ENCODE measurements at regions not wholly inside any gene's neighbourhood (a gene's known extent, or its start where the extent isn't known, plus 50 kb on each side); places are given as distances from the start of the nearest gene placed in this dataset.
"Not testable (repeated sequence)": the region's sequence is repeated elsewhere in the genome, so short reads cannot be mapped to it uniquely, and the experiment has no call there.

DNA sequence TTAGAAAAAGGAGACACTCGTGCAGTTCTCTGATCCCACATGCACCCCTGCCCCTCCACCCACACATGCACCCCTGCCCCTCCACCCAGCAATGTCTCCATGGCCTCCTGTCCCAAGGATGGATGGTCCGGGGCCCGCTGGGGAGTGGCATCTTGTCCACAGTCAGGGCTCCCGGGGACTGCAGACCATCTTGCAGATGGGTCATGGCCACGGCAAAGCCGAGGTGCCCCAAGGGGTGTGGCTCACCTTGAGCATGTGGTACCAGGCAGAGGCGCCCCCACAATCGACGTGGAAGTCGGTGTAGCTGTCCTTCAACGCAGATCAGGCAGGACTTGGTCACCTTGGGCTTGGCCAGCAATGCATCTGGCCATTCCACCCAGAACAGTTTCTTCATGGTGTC is 216.7 kb downstream of the TUBA3C start:
- Mint-ChIP-seq H3K27me3 (ENCODE audit: low read depth) (no peaks in the 10 kb centered on the region), H3K27ac (no peak overlapping the region), H3K4me1 (no peaks in the 10 kb centered on the region), H3K4me3 (no peak overlapping the region), H3K9me3 (peaks cover 41% of the 10 kb centered on the region), H3K36me3 (no peaks in the 10 kb centered on the region)
- TF ChIP-seq, protein P1, sequence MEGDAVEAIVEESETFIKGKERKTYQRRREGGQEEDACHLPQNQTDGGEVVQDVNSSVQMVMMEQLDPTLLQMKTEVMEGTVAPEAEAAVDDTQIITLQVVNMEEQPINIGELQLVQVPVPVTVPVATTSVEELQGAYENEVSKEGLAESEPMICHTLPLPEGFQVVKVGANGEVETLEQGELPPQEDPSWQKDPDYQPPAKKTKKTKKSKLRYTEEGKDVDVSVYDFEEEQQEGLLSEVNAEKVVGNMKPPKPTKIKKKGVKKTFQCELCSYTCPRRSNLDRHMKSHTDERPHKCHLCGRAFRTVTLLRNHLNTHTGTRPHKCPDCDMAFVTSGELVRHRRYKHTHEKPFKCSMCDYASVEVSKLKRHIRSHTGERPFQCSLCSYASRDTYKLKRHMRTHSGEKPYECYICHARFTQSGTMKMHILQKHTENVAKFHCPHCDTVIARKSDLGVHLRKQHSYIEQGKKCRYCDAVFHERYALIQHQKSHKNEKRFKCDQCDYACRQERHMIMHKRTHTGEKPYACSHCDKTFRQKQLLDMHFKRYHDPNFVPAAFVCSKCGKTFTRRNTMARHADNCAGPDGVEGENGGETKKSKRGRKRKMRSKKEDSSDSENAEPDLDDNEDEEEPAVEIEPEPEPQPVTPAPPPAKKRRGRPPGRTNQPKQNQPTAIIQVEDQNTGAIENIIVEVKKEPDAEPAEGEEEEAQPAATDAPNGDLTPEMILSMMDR (IDR thresholded peaks at IDR 0.05; ENCODE audit: unreplicated experiment) = no peak
- DNase-seq (ENCODE audit: low spot score in 2 of 2, unreplicated experiment in 2 of 2) = no peak

DNA sequence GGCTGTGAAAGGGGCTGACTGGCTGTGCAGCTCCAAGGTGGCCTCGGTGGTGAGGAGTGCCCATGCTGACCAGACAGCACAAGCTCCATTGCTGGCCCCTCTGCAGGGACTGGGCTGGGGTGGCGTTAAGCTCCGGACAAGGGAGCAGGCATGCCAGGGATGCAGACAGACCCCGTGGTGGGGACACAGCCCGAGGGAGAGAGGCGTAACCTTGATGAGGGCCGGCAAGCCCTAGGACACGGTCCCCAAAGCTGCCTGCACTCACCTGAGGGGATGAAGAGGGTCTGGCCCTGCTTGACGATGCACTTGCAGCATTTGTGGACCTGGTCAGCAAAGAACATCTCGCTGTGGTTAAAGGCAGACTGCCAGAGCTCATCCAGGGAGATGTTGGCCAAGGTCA is 217.9 kb downstream of the TUBA3C start:
- not testable (repeated sequence) for H3K27ac Mint-ChIP-seq; H3K27me3 Mint-ChIP-seq (ENCODE audit: low read depth); DNase-seq (ENCODE audit: low spot score in 2 of 2, unreplicated experiment in 2 of 2); H3K36me3 Mint-ChIP-seq; H3K4me1 Mint-ChIP-seq; H3K4me3 Mint-ChIP-seq
- peaks cover 29% of the 10 kb centered on the region for H3K9me3 Mint-ChIP-seq

DNA sequence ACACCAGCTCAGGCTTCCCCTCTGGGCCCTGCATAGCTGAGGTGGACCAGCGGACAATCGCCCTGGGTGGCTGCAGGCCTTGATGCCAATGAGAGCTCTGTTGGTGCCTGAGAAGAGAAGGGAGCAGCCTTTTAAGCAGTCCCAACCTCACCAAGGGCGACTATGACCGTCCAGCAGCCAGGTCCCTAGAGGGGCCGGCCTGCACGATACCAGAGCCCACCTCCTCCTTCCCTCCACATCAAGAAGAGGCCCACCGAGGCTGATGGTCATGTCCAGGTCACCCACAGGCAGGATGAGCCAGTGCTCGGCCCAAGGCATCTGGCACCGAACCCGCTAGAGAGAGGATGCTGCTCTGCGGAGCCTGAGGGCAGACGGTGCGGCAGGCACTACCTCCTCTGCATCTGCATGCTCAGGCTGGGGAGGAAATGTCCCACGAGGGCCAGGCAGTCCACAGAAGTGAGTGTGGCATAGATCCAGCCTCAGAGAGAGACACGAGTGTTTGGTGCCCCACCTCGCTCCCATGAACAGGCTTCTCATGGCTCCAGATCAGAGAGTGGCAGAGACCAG is 219.4 kb downstream of the TUBA3C start:
- no peak for DNase-seq (ENCODE audit: low spot score in 2 of 2, unreplicated experiment in 2 of 2)
- TF ChIP-seq, protein P1 (IDR thresholded peaks at IDR 0.05; ENCODE audit: unreplicated experiment) = no peak
- no peaks in the 10 kb centered on the region for H3K36me3 Mint-ChIP-seq
- peaks cover 24% of the 10 kb centered on the region for H3K9me3 Mint-ChIP-seq
- H3K27me3 Mint-ChIP-seq (ENCODE audit: low read depth) = no peaks in the 10 kb centered on the region
- H3K27ac Mint-ChIP-seq = no peak overlapping the region
- no peak overlapping the region for H3K4me3 Mint-ChIP-seq
- no peaks in the 10 kb centered on the region for H3K4me1 Mint-ChIP-seq

DNA sequence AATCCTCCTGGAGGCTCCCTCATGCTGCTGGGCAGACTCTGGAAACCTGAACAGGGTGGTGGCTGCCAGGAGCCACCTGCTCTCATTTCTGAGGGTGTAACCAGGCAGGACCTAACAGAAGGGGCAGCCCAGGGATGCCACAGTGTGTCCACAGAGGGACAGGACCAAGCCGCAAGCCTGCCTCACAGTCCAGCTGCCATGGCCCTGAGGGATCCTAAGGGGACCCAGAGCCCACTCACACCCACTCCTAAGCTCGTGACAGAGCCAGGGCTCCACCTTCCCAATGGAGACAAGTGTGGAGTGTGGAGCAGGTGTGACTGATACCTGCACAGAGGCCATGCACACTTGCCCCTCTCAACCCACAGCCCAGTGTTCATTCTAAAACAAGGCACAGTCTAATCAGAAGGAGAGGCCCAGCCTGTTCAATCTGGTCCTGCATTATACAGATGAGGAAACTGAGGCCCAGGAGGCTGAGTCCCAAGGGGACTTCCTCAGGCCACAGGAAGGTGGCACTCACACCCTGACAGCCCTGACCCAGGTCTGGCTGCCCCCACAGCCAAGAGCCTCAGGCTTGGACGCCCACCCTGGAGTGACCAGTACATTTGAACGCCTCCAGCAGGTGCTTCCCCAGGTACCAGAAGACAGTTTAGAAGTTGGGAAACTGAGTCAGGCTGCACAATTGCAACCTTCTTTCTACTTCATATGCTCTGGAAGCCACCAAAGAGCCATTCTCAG is 220.1 kb downstream of the TUBA3C start:
- peaks cover 3% of the 10 kb centered on the region for H3K36me3 Mint-ChIP-seq
- H3K27ac Mint-ChIP-seq = no peak overlapping the region
- no peak for DNase-seq (ENCODE audit: low spot score in 2 of 2, unreplicated experiment in 2 of 2)
- no peaks in the 10 kb centered on the region for H3K4me1 Mint-ChIP-seq
- H3K27me3 Mint-ChIP-seq (ENCODE audit: low read depth) = no peaks in the 10 kb centered on the region
- no peak overlapping the region for H3K4me3 Mint-ChIP-seq
- peaks cover 24% of the 10 kb centered on the region for H3K9me3 Mint-ChIP-seq
- TF ChIP-seq, protein P1 (IDR thresholded peaks at IDR 0.05; ENCODE audit: unreplicated experiment) = no peak

DNA sequence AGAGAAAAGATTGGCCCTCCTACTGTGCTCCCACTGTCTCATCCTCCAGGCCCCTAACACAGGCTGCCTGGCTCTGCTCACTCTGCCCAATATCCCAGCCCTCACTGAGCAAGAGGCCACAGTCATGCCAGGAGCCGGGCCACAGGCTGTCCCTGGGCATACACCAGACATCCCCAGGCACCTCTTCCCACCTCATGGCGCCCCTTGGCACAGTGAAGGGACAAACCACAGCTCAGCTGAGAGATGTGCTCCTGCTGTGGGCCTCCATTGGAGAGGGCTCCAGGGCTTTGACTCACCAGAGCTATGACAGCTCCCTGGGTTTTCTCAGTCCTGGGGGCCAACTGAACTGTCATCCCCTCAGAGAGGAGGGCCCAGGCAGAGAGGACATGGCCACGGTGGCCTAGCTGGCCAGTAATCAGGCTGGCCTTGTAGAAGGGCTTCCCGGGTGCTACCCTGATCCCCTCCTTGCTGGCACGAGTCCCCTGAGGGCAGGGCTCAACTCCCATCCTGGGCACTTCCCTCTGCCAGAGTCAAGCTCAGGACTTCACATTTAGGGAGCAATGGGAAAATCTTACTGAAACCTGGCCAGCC is 220.9 kb downstream of the TUBA3C start:
- Mint-ChIP-seq H3K4me3 (no peak overlapping the region), H3K36me3 (peaks cover 6% of the 10 kb centered on the region), H3K9me3 (peaks cover 24% of the 10 kb centered on the region), H3K27ac (no peak overlapping the region), H3K4me1 (no peaks in the 10 kb centered on the region), H3K27me3 (ENCODE audit: low read depth) (no peaks in the 10 kb centered on the region)
- no peak for DNase-seq (ENCODE audit: low spot score in 2 of 2, unreplicated experiment in 2 of 2)
- TF ChIP-seq, protein P1 (IDR thresholded peaks at IDR 0.05; ENCODE audit: unreplicated experiment) = no peak

DNA sequence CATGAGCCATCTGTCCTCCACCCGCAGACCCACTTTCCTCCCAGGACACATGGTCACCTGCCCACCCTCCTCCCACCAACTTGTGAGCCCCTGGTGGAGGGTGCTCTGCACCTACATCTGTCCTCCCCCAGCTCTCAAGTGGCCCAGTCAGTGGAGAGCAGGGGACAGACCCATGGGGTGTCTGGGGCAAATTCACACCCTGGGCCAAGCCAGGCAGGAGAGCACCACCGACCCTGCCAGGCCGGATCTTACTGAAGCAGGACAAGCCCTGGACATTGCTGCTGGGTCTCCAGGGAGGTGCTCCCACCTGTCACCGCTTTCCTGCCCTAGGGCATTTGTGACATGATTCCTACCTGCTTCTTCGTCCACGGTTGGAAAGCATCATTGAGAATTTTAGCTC is 221.6 kb downstream of the TUBA3C start:
- peaks cover 6% of the 10 kb centered on the region for H3K36me3 Mint-ChIP-seq
- no peak overlapping the region for H3K4me3 Mint-ChIP-seq
- H3K4me1 Mint-ChIP-seq = no peaks in the 10 kb centered on the region
- H3K27me3 Mint-ChIP-seq (ENCODE audit: low read depth) = no peaks in the 10 kb centered on the region
- peaks cover 28% of the 10 kb centered on the region for H3K9me3 Mint-ChIP-seq
- H3K27ac Mint-ChIP-seq = no peak overlapping the region
- TF ChIP-seq, protein P1 (IDR thresholded peaks at IDR 0.05; ENCODE audit: unreplicated experiment) = no peak
- DNase-seq (ENCODE audit: low spot score in 2 of 2, unreplicated experiment in 2 of 2) = no peak

Measured in mesothelial cell of epicardium (in vitro differentiated cells).